RWPE1 (cell line): ENCODE measurements at regions not wholly inside any gene's neighbourhood (a gene's known extent, or its start where the extent isn't known, plus 50 kb on each side); places are given as distances from the start of the nearest gene placed in this dataset.

ENCODE experiments used
- CTCF ChIA-PET: fragments of 350-600 bp; sonication (Branson Sonifier 250); formaldehyde crosslinking; extraction: SDS; loops from one replicate; lab custom pipeline; 2021; lab: Yijun Ruan, JAX
- POLR2A ChIA-PET: fragments of 400-600 bp; formaldehyde crosslinking; extraction: SDS; loops from one replicate; lab custom pipeline; 2020; ENCODE audit warnings: antibody characterized with exemption; ENCODE audit not compliant: low non-redundant PET; lab: Yijun Ruan, JAX
- DNase-seq: peaks from one replicate; pipeline ENCODE4 v3.0.0; 2012; ENCODE audit warnings: low spot score
- H3K27ac ChIP-seq: fragments of 450-650 bp; 2 replicates; pipeline ENCODE4 v1.5.1; 2017
- CTCF ChIP-seq: fragments of 450-650 bp; conservative IDR thresholded peaks from 2 replicates; pipeline ENCODE4 v1.5.1; 2017; ENCODE audit warnings: low read depth, mild to moderate bottlenecking

- TF ChIP-seq CTCF, result no peak
- no peak for DNase-seq
- no peak overlapping the region for H3K27ac ChIP-seq
- ChIA-PET POLR2A (interaction anchor here (0.6 kb wide), 1 partner anchor 724 kb away, joined by 3 read pairs; no protein-coding TSS in a partner anchor), CTCF (no interaction called here)
These were observed 237.0 kb downstream of the LACC1 start for GRCh38 chr13:44116562-44117332.

- POLR2A ChIA-PET, result interaction anchor here (0.6 kb wide), 1 partner anchor 724 kb away, joined by 3 read pairs; no protein-coding TSS in a partner anchor
These were observed 237.6 kb downstream of the LACC1 start for GRCh38 chr13:44117351-44117750.

GRCh38 chr13:44117816-44118215 is 238.1 kb downstream of the LACC1 start:
- ChIA-PET POLR2A (no interaction called here), CTCF (no interaction called here)
- DNase-seq, result no peak
- no peak for TF ChIP-seq CTCF
- H3K27ac ChIP-seq, result no peak overlapping the region

More at GRCh38 chr13:44117351-44117750, 237.6 kb downstream of the LACC1 start:
- CTCF ChIA-PET, result no interaction called here
- no peak overlapping the region for H3K27ac ChIP-seq
- no peak for TF ChIP-seq CTCF
- DNase-seq, result no peak

GRCh38 chr13:44118881-44119280 is 239.2 kb downstream of the LACC1 start:
- ChIA-PET CTCF (no interaction called here), POLR2A (no interaction called here)
- H3K27ac ChIP-seq, result no peak overlapping the region
- no peak for TF ChIP-seq CTCF
- DNase-seq, result no peak

- no peak for TF ChIP-seq CTCF
- ChIA-PET POLR2A (no interaction called here), CTCF (no interaction called here)
- no peak overlapping the region for H3K27ac ChIP-seq
- DNase-seq, result no peak
These were observed 240.3 kb downstream of the LACC1 start for GRCh38 chr13:44120043-44120442.

- H3K27ac ChIP-seq, result no peak overlapping the region
- DNase-seq, result no peak
- no peak for TF ChIP-seq CTCF
- ChIA-PET POLR2A (no interaction called here), CTCF (no interaction called here)
These were observed 241.4 kb downstream of the LACC1 start for GRCh38 chr13:44120849-44121755.
